ENCODE measurements at regions not wholly inside any gene's neighbourhood (a gene's known extent, or its start where the extent isn't known, plus 50 kb on each side); places are given as distances from the start of the nearest gene placed in this dataset.

GRCh38 chr4:45324455-45325417 lies 598.4 kb upstream of the GNPDA2 start:
- no peak for TF ChIP-seq PATZ1 (CRISPR knock-in tag; IDR thresholded peaks at IDR 0.05; ENCODE audit: borderline replicate concordance)
- no peak for TF ChIP-seq TCF4 (CRISPR knock-in tag; IDR thresholded peaks at IDR 0.05; ENCODE audit: borderline replicate concordance)
- no peak for TF ChIP-seq ARNTL (CRISPR knock-in tag; IDR thresholded peaks at IDR 0.05; ENCODE audit: borderline replicate concordance, low read depth)
- TF ChIP-seq ZNF70 (CRISPR knock-in tag; IDR thresholded peaks at IDR 0.05) = no peak
- TF ChIP-seq ZC3H10 (CRISPR knock-in tag; IDR thresholded peaks at IDR 0.05) = no peak
- TF ChIP-seq CSRNP3 (CRISPR knock-in tag; IDR thresholded peaks at IDR 0.05) = no peak
- TF ChIP-seq BACH2 (CRISPR knock-in tag; IDR thresholded peaks at IDR 0.05; ENCODE audit: borderline replicate concordance) = no peak
- TF ChIP-seq ZNF565 (CRISPR knock-in tag; conservative IDR thresholded peaks at IDR 0.05; ENCODE audit: low read depth) = no peak
- TF ChIP-seq ZFP3 (CRISPR knock-in tag; IDR thresholded peaks at IDR 0.05) = no peak
- TF ChIP-seq ZFP30 (CRISPR knock-in tag; IDR thresholded peaks at IDR 0.05) = no peak

All from SK-N-SH treated with all-trans-retinoic acid at 6 μM for 48 hours (cell line).